ENCODE measurements at regions not wholly inside any gene's neighbourhood (a gene's known extent, or its start where the extent isn't known, plus 50 kb on each side); places are given as distances from the start of the nearest gene placed in this dataset.

- H3K27me3 ChIP-seq: no peaks in the 10 kb centered on the region
- no peaks in the 10 kb centered on the region for H3K9me3 ChIP-seq
- 0 to 12% methylated on average over 1 to 2 of the region's 2 CpGs for WGBS, 2 donors (ENCODE audit: low coverage in 1 of 2)
- no peak for ATAC-seq
- no peak overlapping the region for H3K27ac ChIP-seq
- no peaks in the 10 kb centered on the region for H3K36me3 ChIP-seq
- TF ChIP-seq CTCF (IDR thresholded peaks at IDR 0.05): no peak
- TF ChIP-seq EP300 (IDR thresholded peaks at IDR 0.05): no peak
- TF ChIP-seq POLR2A (IDR thresholded peaks at IDR 0.05): no peak
- TF ChIP-seq POLR2AphosphoS5 (IDR thresholded peaks at IDR 0.05): no peak
- peaks cover 0 to 39% (median 21%) of the 10 kb centered on the region in 3 donors for H3K4me1 ChIP-seq
- H3K4me3 ChIP-seq: no peak overlapping the region
Observed at GRCh38 chr7:67652937-67653336, 656.3 kb downstream of the TYW1 start.

- no peaks in the 10 kb centered on the region for H3K9me3 ChIP-seq
- WGBS, 2 donors (ENCODE audit: low coverage in 1 of 2): 57 to 66% methylated on average over 3 of the region's 3 CpGs
- no peak for ATAC-seq
- H3K36me3 ChIP-seq: no peaks in the 10 kb centered on the region
- no peak for TF ChIP-seq POLR2AphosphoS5 (IDR thresholded peaks at IDR 0.05)
- no peak for TF ChIP-seq POLR2A (IDR thresholded peaks at IDR 0.05)
- TF ChIP-seq EP300 (IDR thresholded peaks at IDR 0.05): no peak
- no peak for TF ChIP-seq CTCF (IDR thresholded peaks at IDR 0.05)
- peaks cover 0 to 39% (median 21%) of the 10 kb centered on the region in 3 donors for H3K4me1 ChIP-seq
- H3K27ac ChIP-seq: peak overlapping the region in 3 of 4 donors; percentile 42 to 61 (median 61)
- H3K27me3 ChIP-seq: no peaks in the 10 kb centered on the region
- no peak overlapping the region for H3K4me3 ChIP-seq
Observed at GRCh38 chr7:67653856-67654454, 657.3 kb downstream of the TYW1 start.

- TF ChIP-seq EP300 (IDR thresholded peaks at IDR 0.05) (no peak), POLR2AphosphoS5 (IDR thresholded peaks at IDR 0.05) (no peak), POLR2A (IDR thresholded peaks at IDR 0.05) (no peak), CTCF (IDR thresholded peaks at IDR 0.05) (no peak)
- peak; percentile 73 for ATAC-seq
- no peaks in the 10 kb centered on the region for H3K27me3 ChIP-seq
- peak overlapping the region in 3 of 4 donors; percentile 42 to 61 (median 61) for H3K27ac ChIP-seq
- no peaks in the 10 kb centered on the region for H3K9me3 ChIP-seq
- H3K36me3 ChIP-seq: no peaks in the 10 kb centered on the region
- H3K4me3 ChIP-seq: no peak overlapping the region
- H3K4me1 ChIP-seq: peaks cover 0 to 39% (median 21%) of the 10 kb centered on the region in 3 donors
- 43% methylated on average over 1 of the region's 1 CpG; no CpG with 5 or more reads in 1 of the 2 donors for WGBS, 2 donors (ENCODE audit: low coverage in 1 of 2)
Observed at GRCh38 chr7:67654642-67655041, 658.0 kb downstream of the TYW1 start.

- TF ChIP-seq CTCF (IDR thresholded peaks at IDR 0.05) (no peak), EP300 (IDR thresholded peaks at IDR 0.05) (no peak), POLR2AphosphoS5 (IDR thresholded peaks at IDR 0.05) (no peak), POLR2A (IDR thresholded peaks at IDR 0.05) (no peak)
- H3K27me3 ChIP-seq: no peaks in the 10 kb centered on the region
- H3K36me3 ChIP-seq: no peaks in the 10 kb centered on the region
- H3K4me3 ChIP-seq: no peak overlapping the region
- peak overlapping the region in 2 of 4 donors; percentile 31 to 42 for H3K27ac ChIP-seq
- peaks cover 0 to 39% (median 21%) of the 10 kb centered on the region in 3 donors for H3K4me1 ChIP-seq
- ATAC-seq: no peak
- no peaks in the 10 kb centered on the region for H3K9me3 ChIP-seq
Observed at GRCh38 chr7:67655168-67655567, 658.5 kb downstream of the TYW1 start.

- Histone ChIP-seq H3K9me3 (peaks cover 0 to 4% (median 0%) of the 10 kb centered on the region in 3 donors), H3K27ac (no peak overlapping the region), H3K4me3 (no peak overlapping the region), H3K4me1 (peaks cover 0 to 18% (median 15%) of the 10 kb centered on the region in 3 donors), H3K36me3 (no peaks in the 10 kb centered on the region), H3K27me3 (no peaks in the 10 kb centered on the region)
- TF ChIP-seq CTCF (IDR thresholded peaks at IDR 0.05) (no peak), POLR2AphosphoS5 (IDR thresholded peaks at IDR 0.05) (no peak), POLR2A (IDR thresholded peaks at IDR 0.05) (no peak), EP300 (IDR thresholded peaks at IDR 0.05) (no peak)
- no peak for ATAC-seq
Observed at GRCh38 chr7:67659091-67659490, 662.5 kb downstream of the TYW1 start.

Data from gastroesophageal sphincter (tissue), 4 donors.